GM12875 (cell line): ENCODE measurements at regions not wholly inside any gene's neighbourhood (a gene's known extent, or its start where the extent isn't known, plus 50 kb on each side); places are given as distances from the start of the nearest gene placed in this dataset.
"Not testable (repeated sequence)": the region's sequence is repeated elsewhere in the genome, so short reads cannot be mapped to it uniquely, and the experiment has no call there.

ENCODE experiments used
- H3K4me3 ChIP-seq: one replicate; pipeline ENCODE4 v1.5.1; 2011; ENCODE audit warnings: low read depth, low read length, control low read depth
- CTCF ChIP-seq: IDR thresholded peaks from 2 replicates; pipeline ENCODE4 v1.5.1; 2011; ENCODE audit warnings: low read depth, mild to moderate bottlenecking, control low read depth, inconsistent platforms, low read length, moderate library complexity, borderline replicate concordance; ENCODE audit not compliant: insufficient read depth

- no peak for TF ChIP-seq CTCF
- H3K4me3 ChIP-seq = no peak overlapping the region
Observed at GRCh38 chr13:46479283-46479682, 73.7 kb upstream of the LRCH1 start.

- no peak for TF ChIP-seq CTCF
- H3K4me3 ChIP-seq = no peak overlapping the region
Observed at GRCh38 chr13:46478651-46479050, 74.3 kb upstream of the LRCH1 start.

DNA sequence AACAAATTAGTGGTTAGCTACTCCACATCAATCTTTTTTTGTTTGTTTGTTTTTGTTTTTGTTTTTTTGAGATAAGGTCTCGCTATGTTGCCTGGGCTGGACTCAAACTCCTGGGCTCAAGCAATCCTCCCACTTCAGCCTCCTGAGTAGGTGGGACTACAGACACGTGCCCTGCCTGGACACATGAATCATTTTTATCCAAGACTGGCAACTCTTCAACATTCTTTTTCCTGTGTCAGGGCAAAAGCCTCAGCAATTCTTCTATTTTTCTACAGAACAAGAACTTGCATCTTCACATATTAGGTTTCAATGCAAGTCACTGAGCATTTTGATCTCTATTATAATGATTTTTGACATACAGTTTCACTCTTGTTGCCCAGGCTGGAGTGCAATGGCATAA lies 76.8 kb upstream of the LRCH1 start:
- no peak for TF ChIP-seq CTCF
- H3K4me3 ChIP-seq = no peak overlapping the region

DNA sequence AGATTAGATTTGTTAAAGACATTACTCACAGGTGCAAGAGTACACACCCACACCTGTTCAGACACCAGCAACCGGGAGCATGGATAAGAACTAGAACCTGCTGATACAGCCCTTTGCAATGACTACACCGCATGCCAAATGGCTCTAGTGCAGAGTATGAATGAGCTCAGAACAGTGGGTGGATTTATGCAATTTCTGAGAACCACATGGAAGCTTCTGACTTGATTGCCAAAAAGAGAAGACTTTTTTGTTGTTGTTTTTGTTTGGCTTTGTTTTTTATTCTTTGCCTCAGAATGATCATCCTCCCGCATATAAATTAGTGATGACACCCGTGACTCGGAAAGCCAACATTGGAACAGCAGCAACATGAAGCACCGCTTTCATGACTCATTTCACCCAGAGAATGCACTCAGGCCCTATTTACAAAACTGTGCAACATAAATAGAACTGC lies 77.4 kb upstream of the LRCH1 start:
- no peak overlapping the region for H3K4me3 ChIP-seq
- no peak for TF ChIP-seq CTCF

DNA sequence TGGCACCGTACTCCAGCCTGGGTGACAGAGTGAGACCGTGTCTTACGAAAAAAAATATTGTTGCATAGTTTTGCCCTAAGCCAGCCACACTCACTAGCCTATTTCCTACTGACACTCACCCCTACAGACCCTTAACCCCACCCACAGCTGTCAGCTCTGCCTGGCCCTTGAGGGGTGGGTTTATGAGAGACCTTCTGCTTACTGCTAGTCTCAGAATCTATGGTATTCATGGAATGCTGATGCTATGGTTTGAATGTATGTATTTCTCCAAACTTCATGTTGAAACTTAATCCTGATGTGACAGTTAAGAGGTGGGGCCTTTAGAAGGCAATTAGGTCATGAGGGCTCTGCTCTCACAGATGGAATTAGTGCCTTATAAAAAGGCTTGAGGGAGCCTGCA lies 79.2 kb upstream of the LRCH1 start:
- TF ChIP-seq CTCF = no peak
- no peak overlapping the region for H3K4me3 ChIP-seq

- no peak for TF ChIP-seq CTCF
- H3K4me3 ChIP-seq = no peak overlapping the region
Observed at GRCh38 chr13:46472384-46472783, 80.6 kb upstream of the LRCH1 start.

DNA sequence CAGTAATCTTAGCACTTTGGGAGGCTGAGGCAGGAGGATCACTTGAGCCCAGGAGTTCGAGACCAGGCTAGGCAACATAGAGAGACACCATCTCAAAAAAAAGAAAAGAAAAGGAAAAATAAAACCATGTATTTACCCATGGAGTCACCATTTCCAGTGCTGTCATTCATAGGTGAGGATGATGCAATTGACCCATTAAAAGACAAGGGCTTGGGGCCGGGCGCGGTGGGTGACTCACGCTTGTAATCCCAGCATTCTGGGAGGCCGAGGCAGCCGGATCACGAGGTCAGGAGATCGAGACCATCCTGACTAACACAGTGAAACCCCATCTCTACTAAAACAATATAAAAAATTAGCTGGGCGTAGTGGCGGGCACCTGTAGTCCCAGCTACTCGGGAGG lies 82.6 kb upstream of the RUBCNL start:
- not testable (repeated sequence) for H3K4me3 ChIP-seq
